ENCODE measurements at regions not wholly inside any gene's neighbourhood (a gene's known extent, or its start where the extent isn't known, plus 50 kb on each side); places are given as distances from the start of the nearest gene placed in this dataset.

DNA sequence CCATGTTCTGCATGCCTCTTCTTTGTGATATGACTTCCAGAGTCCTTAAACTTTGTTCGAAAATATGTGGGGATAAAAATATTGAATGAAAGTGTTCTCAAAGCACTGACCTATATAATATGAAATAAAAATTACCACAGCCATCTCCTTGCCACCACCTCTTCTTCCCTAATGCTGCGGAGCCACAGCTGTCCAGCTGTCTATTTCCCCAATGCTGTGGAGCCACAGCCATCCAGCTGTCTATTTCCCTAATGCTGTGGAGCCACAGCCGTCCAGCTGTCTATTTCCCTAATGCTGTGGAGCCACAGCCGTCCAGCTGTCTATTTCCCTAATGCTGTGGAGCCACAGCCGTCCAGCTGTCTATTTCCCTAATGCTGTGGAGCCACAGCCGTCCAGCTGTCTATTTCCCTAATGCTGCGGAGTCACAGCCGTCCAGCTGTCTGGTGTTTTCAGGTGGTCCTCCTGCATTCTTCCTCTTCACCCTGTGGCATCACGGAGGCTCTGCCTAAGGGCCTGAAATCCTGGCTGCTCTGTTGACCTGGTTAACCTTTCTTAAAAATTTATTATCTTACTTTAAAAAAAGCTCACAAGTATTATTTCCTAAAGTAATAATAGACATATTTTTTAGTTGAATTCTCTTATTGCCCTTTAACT lies 266.1 kb upstream of the MEX3C start:
- DNase-seq, result no peak
- no peak overlapping the region for H3K4me3 ChIP-seq (ENCODE audit: low read depth, low read length)
- H3K36me3 ChIP-seq (ENCODE audit: control insufficient read depth, insufficient read depth, low read length), result no peaks in the 10 kb centered on the region
- H3K27me3 ChIP-seq (ENCODE audit: control insufficient read depth, insufficient read depth, low read length), result no peaks in the 10 kb centered on the region
- H3K4me1 ChIP-seq (ENCODE audit: control insufficient read depth, insufficient read depth, low read length, poor library complexity, severe bottlenecking), result no peaks in the 10 kb centered on the region
- H3K27ac ChIP-seq (ENCODE audit: insufficient read depth, low read length, poor library complexity, severe bottlenecking), result no peak overlapping the region
- H3K4me1 Mint-ChIP-seq, result no peaks in the 10 kb centered on the region
- no peaks in the 10 kb centered on the region for H3K9me3 ChIP-seq (ENCODE audit: control insufficient read depth in 2 of 2, low read length in 2 of 2)
- no peak overlapping the region for H3K27ac Mint-ChIP-seq
- H3K4me3 Mint-ChIP-seq, result no peak overlapping the region
- no peaks in the 10 kb centered on the region for H3K36me3 Mint-ChIP-seq
- no peak for ATAC-seq (ENCODE audit: low read depth in 2 of 2)
- H3K9me3 Mint-ChIP-seq, result no peaks in the 10 kb centered on the region
- H3K27me3 Mint-ChIP-seq, result peaks cover 8% of the 10 kb centered on the region

- H3K4me3 ChIP-seq (ENCODE audit: low read depth, low read length), result no peak overlapping the region
- Mint-ChIP-seq H3K27ac (no peak overlapping the region), H3K4me3 (no peak overlapping the region), H3K4me1 (no peaks in the 10 kb centered on the region), H3K9me3 (peaks cover 0 to 4% (median 0%) of the 10 kb centered on the region in 7 donors), H3K27me3 (peaks cover 4% of the 10 kb centered on the region), H3K36me3 (no peaks in the 10 kb centered on the region)
- H3K4me1 ChIP-seq (ENCODE audit: control insufficient read depth, insufficient read depth, low read length, poor library complexity, severe bottlenecking), result no peaks in the 10 kb centered on the region
- H3K27me3 ChIP-seq (ENCODE audit: control insufficient read depth, insufficient read depth, low read length), result no peaks in the 10 kb centered on the region
- ATAC-seq (ENCODE audit: low read depth in 2 of 2) (no peak), DNase-seq (no peak)
- no peaks in the 10 kb centered on the region for H3K36me3 ChIP-seq (ENCODE audit: control insufficient read depth, insufficient read depth, low read length)
- H3K9me3 ChIP-seq (ENCODE audit: control insufficient read depth in 2 of 2, low read length in 2 of 2), result no peaks in the 10 kb centered on the region
- no peak overlapping the region for H3K27ac ChIP-seq (ENCODE audit: insufficient read depth, low read length, poor library complexity, severe bottlenecking)
Observed at GRCh38 chr18:51478908-51479307, 281.4 kb upstream of the MEX3C start.

GRCh38 chr18:51479736-51480135 lies 282.3 kb upstream of the MEX3C start:
- H3K27ac Mint-ChIP-seq, result no peak overlapping the region
- Histone ChIP-seq H3K36me3 (ENCODE audit: control insufficient read depth, insufficient read depth, low read length) (no peaks in the 10 kb centered on the region), H3K27ac (ENCODE audit: insufficient read depth, low read length, poor library complexity, severe bottlenecking) (no peak overlapping the region), H3K27me3 (ENCODE audit: control insufficient read depth, insufficient read depth, low read length) (no peaks in the 10 kb centered on the region), H3K4me1 (ENCODE audit: control insufficient read depth, insufficient read depth, low read length, poor library complexity, severe bottlenecking) (no peaks in the 10 kb centered on the region), H3K4me3 (ENCODE audit: low read depth, low read length) (no peak overlapping the region), H3K9me3 (ENCODE audit: control insufficient read depth in 2 of 2, low read length in 2 of 2) (no peaks in the 10 kb centered on the region)
- peaks cover 4% of the 10 kb centered on the region for H3K27me3 Mint-ChIP-seq
- H3K4me3 Mint-ChIP-seq, result no peak overlapping the region
- H3K9me3 Mint-ChIP-seq, result peaks cover 0 to 4% (median 0%) of the 10 kb centered on the region in 7 donors
- DNase-seq (no peak), ATAC-seq (ENCODE audit: low read depth in 2 of 2) (no peak)
- H3K36me3 Mint-ChIP-seq, result no peaks in the 10 kb centered on the region
- H3K4me1 Mint-ChIP-seq, result no peaks in the 10 kb centered on the region

DNA sequence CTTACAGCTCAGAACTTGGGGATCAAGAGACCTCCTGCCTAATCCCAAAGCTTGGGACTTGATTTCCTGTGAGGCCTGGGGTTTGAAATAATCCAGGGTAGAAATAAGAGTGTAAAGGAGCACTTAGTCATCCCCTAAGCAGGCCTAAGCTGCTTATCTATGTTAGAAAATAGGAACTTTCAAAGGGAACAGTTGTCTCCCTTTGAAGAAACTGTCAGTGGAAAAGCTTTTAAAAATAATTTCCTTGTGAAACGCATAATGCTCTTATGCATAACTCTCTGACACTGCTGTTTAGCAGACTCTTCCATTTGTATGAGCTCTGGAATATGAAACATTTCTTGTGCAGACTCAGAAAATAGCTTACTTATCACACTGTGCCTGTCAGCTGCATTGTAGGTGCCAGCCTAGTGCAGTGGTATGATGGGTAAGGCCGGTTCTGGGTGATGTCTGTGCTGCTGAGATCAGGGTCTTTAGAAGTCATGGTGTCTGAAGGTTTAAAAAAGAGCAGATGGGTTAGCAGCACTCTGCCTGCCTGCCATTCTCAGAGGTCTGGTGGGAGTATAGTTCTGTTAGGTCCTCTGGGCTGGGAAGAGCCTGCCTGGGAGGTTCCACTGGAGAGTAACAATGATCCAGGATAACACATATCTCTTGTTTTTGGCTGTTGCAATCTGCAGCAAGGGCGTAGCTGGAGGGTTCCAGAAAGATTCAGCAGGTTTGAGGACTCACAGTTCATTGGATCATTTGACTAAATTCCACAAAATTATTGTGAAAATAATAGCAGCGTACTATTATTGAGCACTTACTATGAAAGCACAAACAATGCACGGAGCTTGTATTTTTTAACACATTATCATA lies 283.2 kb upstream of the MEX3C start:
- Mint-ChIP-seq H3K4me3 (no peak overlapping the region), H3K9me3 (peaks cover 0 to 4% (median 0%) of the 10 kb centered on the region in 7 donors), H3K36me3 (no peaks in the 10 kb centered on the region), H3K4me1 (no peaks in the 10 kb centered on the region), H3K27ac (no peak overlapping the region), H3K27me3 (peaks cover 4% of the 10 kb centered on the region)
- Histone ChIP-seq H3K4me3 (ENCODE audit: low read depth, low read length) (no peak overlapping the region), H3K27ac (ENCODE audit: insufficient read depth, low read length, poor library complexity, severe bottlenecking) (no peak overlapping the region), H3K9me3 (ENCODE audit: control insufficient read depth in 2 of 2, low read length in 2 of 2) (no peaks in the 10 kb centered on the region), H3K27me3 (ENCODE audit: control insufficient read depth, insufficient read depth, low read length) (no peaks in the 10 kb centered on the region), H3K4me1 (ENCODE audit: control insufficient read depth, insufficient read depth, low read length, poor library complexity, severe bottlenecking) (no peaks in the 10 kb centered on the region), H3K36me3 (ENCODE audit: control insufficient read depth, insufficient read depth, low read length) (no peaks in the 10 kb centered on the region)
- ATAC-seq (ENCODE audit: low read depth in 2 of 2) (no peak), DNase-seq (no peak)

DNA sequence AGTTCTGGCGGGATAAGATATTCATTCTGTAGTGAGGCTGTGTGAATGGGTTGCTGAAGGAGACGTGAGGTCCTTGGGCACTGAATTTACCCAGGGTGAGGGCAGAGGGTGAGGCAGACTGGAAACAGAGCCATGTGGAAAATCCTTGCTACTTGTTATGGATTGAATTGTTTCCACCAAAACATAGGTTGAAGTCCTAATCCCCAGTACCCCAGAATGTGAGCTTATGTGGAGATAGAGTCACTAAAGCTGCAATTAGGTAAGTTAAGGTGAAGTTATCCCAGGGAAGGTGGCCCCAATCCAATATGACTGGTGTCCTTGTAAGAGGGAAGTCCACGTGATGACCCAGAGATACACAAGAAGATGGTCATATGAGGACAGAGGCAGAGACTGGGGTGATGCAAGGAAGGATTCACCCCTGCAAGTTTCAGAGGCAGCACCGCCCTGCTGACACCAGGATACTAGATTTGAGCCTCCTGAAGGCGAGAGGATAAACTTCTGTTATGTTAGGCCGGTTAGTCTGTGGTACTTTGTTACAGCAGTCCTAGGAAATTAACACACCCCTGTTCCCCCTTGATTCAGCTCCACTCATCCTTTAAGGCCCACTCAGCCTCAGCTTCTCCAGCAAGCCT lies 289.4 kb upstream of the MEX3C start:
- H3K9me3 Mint-ChIP-seq, result peaks cover 0 to 4% (median 0%) of the 10 kb centered on the region in 7 donors
- H3K4me3 ChIP-seq (ENCODE audit: low read depth, low read length), result no peak overlapping the region
- DNase-seq (no peak), ATAC-seq (ENCODE audit: low read depth in 2 of 2) (no peak)
- H3K36me3 Mint-ChIP-seq, result no peaks in the 10 kb centered on the region
- no peak overlapping the region for H3K27ac ChIP-seq (ENCODE audit: insufficient read depth, low read length, poor library complexity, severe bottlenecking)
- H3K27me3 Mint-ChIP-seq, result no peaks in the 10 kb centered on the region
- no peaks in the 10 kb centered on the region for H3K36me3 ChIP-seq (ENCODE audit: control insufficient read depth, insufficient read depth, low read length)
- H3K4me3 Mint-ChIP-seq, result no peak overlapping the region
- H3K4me1 ChIP-seq (ENCODE audit: control insufficient read depth, insufficient read depth, low read length, poor library complexity, severe bottlenecking), result no peaks in the 10 kb centered on the region
- no peaks in the 10 kb centered on the region for H3K9me3 ChIP-seq (ENCODE audit: control insufficient read depth in 2 of 2, low read length in 2 of 2)
- H3K27ac Mint-ChIP-seq, result no peak overlapping the region
- H3K27me3 ChIP-seq (ENCODE audit: control insufficient read depth, insufficient read depth, low read length), result no peaks in the 10 kb centered on the region
- H3K4me1 Mint-ChIP-seq, result no peaks in the 10 kb centered on the region

DNA sequence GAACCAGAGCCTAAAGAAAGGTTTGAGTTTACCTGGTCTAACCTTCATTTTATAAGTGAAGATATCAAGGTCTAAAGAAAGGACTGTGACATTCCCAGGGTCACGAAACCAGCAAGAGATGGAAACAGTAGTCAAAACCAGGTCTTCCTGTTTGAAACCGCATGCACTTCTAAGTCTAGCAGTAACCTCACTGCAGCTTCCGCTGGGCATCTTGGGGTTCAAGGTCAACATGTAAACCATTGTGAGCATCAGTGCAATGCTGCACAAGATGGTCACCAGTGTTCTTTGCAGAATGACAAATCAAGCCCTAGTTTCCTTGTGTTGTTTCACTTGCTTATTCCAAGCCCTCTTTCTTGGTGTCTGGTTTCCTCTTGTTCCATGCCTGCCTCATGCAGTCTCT lies 292.9 kb upstream of the MEX3C start:
- H3K9me3 ChIP-seq (ENCODE audit: control insufficient read depth in 2 of 2, low read length in 2 of 2), result no peaks in the 10 kb centered on the region
- no peaks in the 10 kb centered on the region for H3K4me1 ChIP-seq (ENCODE audit: control insufficient read depth, insufficient read depth, low read length, poor library complexity, severe bottlenecking)
- Mint-ChIP-seq H3K27me3 (peaks cover 5% of the 10 kb centered on the region), H3K4me3 (no peak overlapping the region), H3K36me3 (no peaks in the 10 kb centered on the region), H3K4me1 (no peaks in the 10 kb centered on the region), H3K27ac (no peak overlapping the region), H3K9me3 (peaks cover 0 to 6% (median 0%) of the 10 kb centered on the region in 7 donors)
- DNase-seq (no peak), ATAC-seq (ENCODE audit: low read depth in 2 of 2) (no peak)
- no peaks in the 10 kb centered on the region for H3K27me3 ChIP-seq (ENCODE audit: control insufficient read depth, insufficient read depth, low read length)
- no peaks in the 10 kb centered on the region for H3K36me3 ChIP-seq (ENCODE audit: control insufficient read depth, insufficient read depth, low read length)
- H3K4me3 ChIP-seq (ENCODE audit: low read depth, low read length), result no peak overlapping the region
- H3K27ac ChIP-seq (ENCODE audit: insufficient read depth, low read length, poor library complexity, severe bottlenecking), result no peak overlapping the region

- H3K4me1 ChIP-seq (ENCODE audit: control insufficient read depth, insufficient read depth, low read length, poor library complexity, severe bottlenecking), result no peaks in the 10 kb centered on the region
- H3K36me3 Mint-ChIP-seq, result no peaks in the 10 kb centered on the region
- no peak overlapping the region for H3K27ac ChIP-seq (ENCODE audit: insufficient read depth, low read length, poor library complexity, severe bottlenecking)
- no peak for DNase-seq
- no peak overlapping the region for H3K4me3 ChIP-seq (ENCODE audit: low read depth, low read length)
- no peaks in the 10 kb centered on the region for H3K27me3 ChIP-seq (ENCODE audit: control insufficient read depth, insufficient read depth, low read length)
- no peaks in the 10 kb centered on the region for H3K36me3 ChIP-seq (ENCODE audit: control insufficient read depth, insufficient read depth, low read length)
- H3K9me3 Mint-ChIP-seq, result peaks cover 0 to 6% (median 0%) of the 10 kb centered on the region in 7 donors
- no peaks in the 10 kb centered on the region for H3K9me3 ChIP-seq (ENCODE audit: control insufficient read depth in 2 of 2, low read length in 2 of 2)
- peaks cover 5% of the 10 kb centered on the region for H3K27me3 Mint-ChIP-seq
- no peak overlapping the region for H3K4me3 Mint-ChIP-seq
- no peak for ATAC-seq (ENCODE audit: low read depth in 2 of 2)
- H3K27ac Mint-ChIP-seq, result no peak overlapping the region
- H3K4me1 Mint-ChIP-seq, result no peaks in the 10 kb centered on the region
Observed at GRCh38 chr18:51490860-51491259, 293.4 kb upstream of the MEX3C start.
